Midbrain (tissue), 1 donor: ENCODE measurements at regions not wholly inside any gene's neighbourhood (a gene's known extent, or its start where the extent isn't known, plus 50 kb on each side); places are given as distances from the start of the nearest gene placed in this dataset.
A peak's percentile ranks its signal among the peaks of the same experiment; 100 is the strongest.

Source experiments
- DNase-seq: peaks from one replicate; lab custom pipeline; 2025; lab: John Stamatoyannopoulos, UW

GRCh38 chr4:179441596-179441995, 1999.4 kb upstream of the AGA start:
- DNase-seq = no peak

- DNase-seq = peak; percentile 36
Observed at GRCh38 chr4:179447308-179447707, 2005.1 kb upstream of the AGA start.

GRCh38 chr4:179465131-179465797, 2023.0 kb upstream of the AGA start:
- DNase-seq = no peak

GRCh38 chr4:179467878-179468277, 2025.6 kb upstream of the AGA start:
- no peak for DNase-seq

- DNase-seq = no peak
Observed at GRCh38 chr4:179472164-179472563, 2029.9 kb upstream of the AGA start.

- DNase-seq = no peak
Observed at GRCh38 chr4:179478608-179479007, 2036.4 kb upstream of the AGA start.

- DNase-seq = no peak
Observed at GRCh38 chr4:179485781-179486180, 2043.5 kb upstream of the AGA start.

GRCh38 chr4:179486570-179487335, 2044.5 kb upstream of the AGA start:
- peak; percentile 34 for DNase-seq

- no peak for DNase-seq
Observed at GRCh38 chr4:179492260-179493080, 2050.2 kb upstream of the AGA start.

GRCh38 chr4:179503976-179504375, 2061.7 kb upstream of the AGA start:
- no peak for DNase-seq

- DNase-seq = no peak
Observed at GRCh38 chr4:179509489-179509888, 2067.3 kb upstream of the AGA start.

- no peak for DNase-seq
Observed at GRCh38 chr4:179521952-179522351, 2079.7 kb upstream of the AGA start.

- DNase-seq = peak; percentile 19
Observed at GRCh38 chr4:179530958-179531357, 2088.7 kb upstream of the AGA start.

- DNase-seq = no peak
Observed at GRCh38 chr4:179536694-179537093, 2094.5 kb upstream of the AGA start.

GRCh38 chr4:179539641-179540040, 2097.4 kb upstream of the AGA start:
- DNase-seq = no peak

- DNase-seq = no peak
Observed at GRCh38 chr4:179543771-179544170, 2101.5 kb upstream of the AGA start.

GRCh38 chr4:179544496-179544895, 2102.3 kb upstream of the AGA start:
- no peak for DNase-seq

- no peak for DNase-seq
Observed at GRCh38 chr4:179552131-179552530, 2109.9 kb upstream of the AGA start.

GRCh38 chr4:179563741-179564140, 2121.5 kb upstream of the AGA start:
- DNase-seq = no peak

- no peak for DNase-seq
Observed at GRCh38 chr4:179569549-179569948, 2127.3 kb upstream of the AGA start.

GRCh38 chr4:179582164-179582905, 2140.1 kb upstream of the AGA start:
- no peak for DNase-seq

- DNase-seq = no peak
Observed at GRCh38 chr4:179583221-179583620, 2141.0 kb upstream of the AGA start.
